CD14-positive monocyte (primary cell): ENCODE measurements at regions not wholly inside any gene's neighbourhood (a gene's known extent, or its start where the extent isn't known, plus 50 kb on each side); places are given as distances from the start of the nearest gene placed in this dataset.

Experiments used
- DNase-seq, 3 donors: peaks; one replicate each; pipeline ENCODE4 v3.0.0-alpha.2; 2011 to 2022
- H2AFZ ChIP-seq: 2 replicates; pipeline ENCODE4 v1.6.0; 2012; ENCODE audit warnings: mild to moderate bottlenecking, low read depth, low read length, inconsistent platforms; ENCODE audit not compliant: insufficient read depth, poor library complexity, severe bottlenecking
- H3K27ac ChIP-seq, 2 donors: 1 replicate in 1 of 2; 2 replicates in 1 of 2; pipeline ENCODE4 v1.5.1; 2012 to 2013; ENCODE audit warnings: low read length in 2 of 2, control low read depth in 1 of 2, inconsistent platforms in 1 of 2, low read depth in 1 of 2, mild to moderate bottlenecking in 1 of 2
- H3K27me3 ChIP-seq, 2 donors: one replicate each; pipeline versions ENCODE4 v1.6.0 to v1.6.1; 2011 to 2013; ENCODE audit warnings: low read length in 2 of 2; ENCODE audit not compliant: control insufficient read depth in 2 of 2, insufficient read depth in 2 of 2
- H3K36me3 ChIP-seq, 2 donors: replicated peaks in 1 of 2; 1 replicate in 1 of 2; 2 replicates in 1 of 2; pipeline versions ENCODE4 v1.5.1 to v1.6.1; 2012 to 2013; ENCODE audit warnings: low read length in 2 of 2, control low read depth in 1 of 2, inconsistent platforms in 1 of 2, mild to moderate bottlenecking in 1 of 2; ENCODE audit not compliant: insufficient read depth in 2 of 2, control insufficient read depth in 1 of 2
- H3K4me1 ChIP-seq, 2 donors: 1 replicate in 1 of 2; 2 replicates in 1 of 2; pipeline versions ENCODE4 v1.5.1 to v1.6.1; 2012 to 2013; ENCODE audit warnings: low read length in 2 of 2, control low read depth in 1 of 2, inconsistent platforms in 1 of 2, mild to moderate bottlenecking in 1 of 2, moderate library complexity in 1 of 2; ENCODE audit not compliant: insufficient read depth in 2 of 2, control insufficient read depth in 1 of 2
- H3K4me2 ChIP-seq: replicated peaks from 2 replicates; pipeline ENCODE3; 2012; ENCODE audit warnings: low read length, moderate library complexity, mild to moderate bottlenecking; ENCODE audit not compliant: poor library complexity, severe bottlenecking; ENCODE audit errors: extremely low read depth
- H3K4me3 ChIP-seq, 3 experiments: fragments of 200-600 bp in 1 of 3; sonication (generic) in 1 of 3; replicated peaks in 1 of 3; 1 replicate in 2 of 3; 2 replicates in 1 of 3; pipeline ENCODE4 v1.5.1; 2011 to 2013; ENCODE audit warnings: low read length in 3 of 3, mild to moderate bottlenecking in 3 of 3, control low read depth in 2 of 3, low read depth in 2 of 3, inconsistent platforms in 1 of 3, moderate library complexity in 1 of 3
- H3K79me2 ChIP-seq: 2 replicates; pipeline ENCODE4 v1.6.0; 2012; ENCODE audit warnings: mild to moderate bottlenecking, control low read depth, inconsistent platforms, low read length, moderate library complexity; ENCODE audit not compliant: insufficient read depth
- H3K9ac ChIP-seq: 2 replicates; pipeline ENCODE4 v1.6.0; 2017; ENCODE audit warnings: low read length, mild to moderate bottlenecking; ENCODE audit not compliant: insufficient read depth, poor library complexity, severe bottlenecking
- H3K9me3 ChIP-seq, 2 donors: replicated peaks in 1 of 2; 1 replicate in 1 of 2; 2 replicates in 1 of 2; pipeline versions ENCODE4 v1.5.1 to v1.6.1; 2012 to 2013; ENCODE audit warnings: low read length in 2 of 2, control low read depth in 1 of 2; ENCODE audit not compliant: control insufficient read depth in 1 of 2, insufficient read depth in 1 of 2
- H4K20me1 ChIP-seq: 2 replicates; pipeline ENCODE4 v1.6.0; 2012; ENCODE audit warnings: mild to moderate bottlenecking, low read length, control low read depth, moderate library complexity; ENCODE audit not compliant: insufficient read depth
- H3K27ac Mint-ChIP-seq, 7 donors: one replicate each; pipeline ENCODE4 v1.8.0; 2020; ENCODE audit warnings: mild to moderate bottlenecking in 7 of 7, mixed read lengths in 7 of 7, moderate library complexity in 6 of 7, inconsistent platforms in 2 of 7
- H3K27me3 Mint-ChIP-seq, 3 donors: one replicate each; pipeline ENCODE4 v1.8.0; 2021 to 2022; ENCODE audit warnings: low read depth in 3 of 3, mild to moderate bottlenecking in 3 of 3, mixed read lengths in 3 of 3, moderate library complexity in 3 of 3, inconsistent platforms in 1 of 3
- H3K36me3 Mint-ChIP-seq, 2 donors: one replicate each; pipeline ENCODE4 v1.8.0; 2020; ENCODE audit warnings: mixed read lengths in 2 of 2, inconsistent platforms in 1 of 2, mild to moderate bottlenecking in 1 of 2
- H3K4me1 Mint-ChIP-seq: one replicate; pipeline ENCODE4 v1.8.0; 2020; ENCODE audit warnings: mild to moderate bottlenecking, mixed read lengths
- H3K4me3 Mint-ChIP-seq, 2 donors: one replicate each; pipeline ENCODE4 v1.8.0; 2020; ENCODE audit warnings: mild to moderate bottlenecking in 2 of 2, mixed read lengths in 2 of 2, moderate library complexity in 1 of 2
- H3K9me3 Mint-ChIP-seq, 7 donors: one replicate each; pipeline ENCODE4 v1.8.0; 2020 to 2022; ENCODE audit warnings: mixed read lengths in 7 of 7, mild to moderate bottlenecking in 6 of 7, moderate library complexity in 6 of 7, inconsistent platforms in 2 of 7
- CTCF ChIP-seq: fragments of 200-600 bp; IDR thresholded peaks from one replicate; pipeline ENCODE4 v1.8.0; 2022; ENCODE audit warnings: antibody characterized with exemption, mild to moderate bottlenecking
- WGBS: methylation state at CpG from one replicate; pipeline ENCODE4 v1.1.5; 2013; ENCODE audit warnings: missing lambda C conversion rate; ENCODE audit not compliant: insufficient coverage; 5-methylcytosine and 5-hydroxymethylcytosine counted together
- intact Hi-C, 2 donors: fragments of 100-400 bp; cut with micrococcal nuclease; formaldehyde crosslinking; loops; one replicate each; pipeline versions ENCODE4 v1.15.0 to v1.15.1; 2023

GRCh38 chr16:26598061-26598460 is 468.7 kb upstream of the C16orf82 start:
- Histone ChIP-seq H3K27me3 (no peaks in the 10 kb centered on the region), H3K79me2 (no peaks in the 10 kb centered on the region), H3K4me1 (no peaks in the 10 kb centered on the region), H3K36me3 (no peaks in the 10 kb centered on the region), H2AFZ (no peak overlapping the region), H3K4me3 (no peak overlapping the region), H3K27ac (no peak overlapping the region), H3K4me2 (no peak overlapping the region), H3K9me3 (no peaks in the 10 kb centered on the region), H4K20me1 (no peaks in the 10 kb centered on the region), H3K9ac (no peak overlapping the region)
- H3K36me3 Mint-ChIP-seq = no peaks in the 10 kb centered on the region
- WGBS = 93% methylated on average over 3 of the region's 5 CpGs
- intact Hi-C loops = no loop called here
- H3K4me1 Mint-ChIP-seq = no peaks in the 10 kb centered on the region
- H3K27me3 Mint-ChIP-seq = peaks cover 2 to 3% (median 2%) of the 10 kb centered on the region in 3 donors
- no peak for DNase-seq
- TF ChIP-seq CTCF = no peak
- peak overlapping the region in 1 of 7 donors; percentile 1 for H3K27ac Mint-ChIP-seq
- H3K4me3 Mint-ChIP-seq = no peak overlapping the region
- H3K9me3 Mint-ChIP-seq = no peaks in the 10 kb centered on the region

- H3K4me3 ChIP-seq = no peak overlapping the region
- no peaks in the 10 kb centered on the region for H3K4me1 ChIP-seq
- Mint-ChIP-seq H3K4me3 (no peak overlapping the region), H3K9me3 (no peaks in the 10 kb centered on the region), H3K27ac (no peak overlapping the region), H3K36me3 (no peaks in the 10 kb centered on the region), H3K4me1 (no peaks in the 10 kb centered on the region), H3K27me3 (peaks cover 2 to 4% (median 3%) of the 10 kb centered on the region in 3 donors)
- no peak overlapping the region for H2AFZ ChIP-seq
- no peaks in the 10 kb centered on the region for H3K79me2 ChIP-seq
- no peak for DNase-seq
- H3K4me2 ChIP-seq = no peak overlapping the region
- H3K9ac ChIP-seq = no peak overlapping the region
- H4K20me1 ChIP-seq = no peaks in the 10 kb centered on the region
- no peaks in the 10 kb centered on the region for H3K36me3 ChIP-seq
- no peaks in the 10 kb centered on the region for H3K9me3 ChIP-seq
- no peak overlapping the region for H3K27ac ChIP-seq
- 89% methylated on average over 5 of the region's 7 CpGs for WGBS
- intact Hi-C loops = no loop called here
- no peaks in the 10 kb centered on the region for H3K27me3 ChIP-seq
- TF ChIP-seq CTCF = no peak
Measured at GRCh38 chr16:26598998-26599784, 467.5 kb upstream of the C16orf82 start.
